Right hindlimb (tissue), 1 donor: ENCODE measurements at regions not wholly inside any gene's neighbourhood (a gene's known extent, or its start where the extent isn't known, plus 50 kb on each side); places are given as distances from the start of the nearest gene placed in this dataset.

Experiments
- DNase-seq: peaks from one replicate; pipeline ENCODE4 v3.0.0-alpha.2; 2018

DNA sequence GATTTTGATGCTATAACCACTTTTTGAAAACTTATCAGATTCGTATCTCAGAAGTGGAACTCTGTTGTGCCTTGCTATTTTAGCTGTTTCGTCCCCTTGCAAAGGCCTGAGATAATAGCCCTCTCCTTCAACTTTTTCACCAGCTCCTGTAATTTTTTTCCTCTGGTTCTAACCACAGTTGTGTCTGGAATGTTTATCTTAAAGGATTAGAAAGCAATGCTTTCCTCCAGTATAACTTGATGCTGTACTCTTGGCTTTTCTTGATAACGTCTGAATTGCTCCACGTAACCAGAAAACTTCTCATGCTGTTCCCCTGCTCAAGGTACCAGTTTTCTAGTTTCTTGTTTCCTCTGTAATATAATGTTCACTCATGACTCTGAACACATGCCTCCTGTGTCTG, 209.4 kb downstream of the DTWD2 start:
- DNase-seq, result no peak

DNA sequence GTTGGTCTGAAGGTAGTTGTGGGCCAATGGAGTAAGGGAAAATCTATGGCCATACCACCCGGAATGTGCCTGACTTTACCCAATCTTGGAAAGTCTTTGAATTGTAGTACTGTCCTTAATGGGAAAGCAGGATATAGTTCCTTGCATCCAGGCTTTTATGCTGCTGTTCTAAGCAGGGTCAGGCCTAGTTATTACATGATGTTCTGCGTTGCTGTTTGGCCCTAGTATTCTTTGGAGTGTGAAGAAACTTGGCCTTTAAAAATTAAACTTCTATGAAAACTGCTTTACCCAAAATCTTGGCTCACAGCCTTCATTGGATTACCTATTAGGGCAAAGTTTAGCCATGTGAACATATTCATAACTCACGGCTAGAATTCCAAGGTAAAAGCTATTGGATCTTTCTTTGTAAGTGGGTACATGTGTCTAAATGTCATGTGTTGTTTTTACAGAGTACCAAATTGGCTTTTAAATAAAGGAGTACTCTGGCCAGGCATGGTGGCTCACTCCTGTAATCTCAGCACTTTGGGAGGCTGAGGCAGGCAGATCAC, 211.1 kb downstream of the DTWD2 start:
- no peak for DNase-seq

DNA sequence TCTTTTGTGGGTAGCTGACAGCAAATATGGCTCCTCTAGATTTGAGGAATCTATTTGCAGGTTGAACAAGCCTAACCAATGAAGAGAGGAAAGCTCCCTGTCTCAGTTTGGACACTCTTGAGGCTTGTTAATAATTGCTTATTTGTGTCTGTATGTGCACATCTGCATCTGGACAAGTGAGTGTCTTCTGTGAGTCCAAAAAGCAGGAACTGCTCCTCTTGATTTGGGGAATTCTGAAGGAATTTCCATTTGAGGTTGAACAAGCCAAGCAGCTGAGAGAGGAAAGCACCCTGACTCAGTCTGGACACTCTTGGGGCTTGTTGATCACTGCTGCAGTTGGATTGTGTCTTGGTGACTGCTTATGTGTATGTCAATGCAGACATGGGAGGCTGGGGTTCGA, 211.6 kb downstream of the DTWD2 start:
- no peak for DNase-seq

DNA sequence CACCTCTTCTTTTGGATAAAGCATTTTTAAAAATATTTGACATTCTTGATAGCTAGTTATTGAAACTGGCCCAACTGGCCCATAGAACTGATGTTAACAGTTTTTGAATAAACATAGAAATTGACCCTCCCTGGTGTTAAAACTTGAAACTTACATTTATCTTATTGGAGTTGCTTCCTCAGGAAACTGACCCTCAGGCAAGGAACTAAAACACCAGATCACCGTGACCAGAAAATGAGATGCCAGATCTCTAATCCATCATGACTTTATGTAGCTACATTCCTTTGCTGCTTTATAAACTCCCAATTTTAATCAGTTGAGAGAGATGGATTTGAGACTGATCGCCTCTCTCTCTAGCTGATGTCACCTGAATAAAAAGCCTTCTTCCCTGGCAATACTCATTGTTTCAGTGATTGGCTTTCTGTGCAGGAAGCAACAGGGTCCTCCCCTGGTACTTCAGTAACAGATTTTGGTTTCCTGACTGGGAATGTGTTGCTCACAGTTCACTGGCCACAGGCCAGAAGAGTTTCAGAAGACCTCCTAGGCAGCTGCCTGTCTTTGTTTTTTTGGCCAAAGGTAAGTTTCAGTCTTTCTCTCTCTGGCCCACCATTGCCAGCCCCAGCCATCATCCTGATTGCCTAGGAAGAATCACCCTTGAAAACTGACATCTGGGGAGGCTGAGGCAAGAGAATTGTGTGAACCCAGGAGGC, 212.4 kb downstream of the DTWD2 start:
- no peak for DNase-seq

DNA sequence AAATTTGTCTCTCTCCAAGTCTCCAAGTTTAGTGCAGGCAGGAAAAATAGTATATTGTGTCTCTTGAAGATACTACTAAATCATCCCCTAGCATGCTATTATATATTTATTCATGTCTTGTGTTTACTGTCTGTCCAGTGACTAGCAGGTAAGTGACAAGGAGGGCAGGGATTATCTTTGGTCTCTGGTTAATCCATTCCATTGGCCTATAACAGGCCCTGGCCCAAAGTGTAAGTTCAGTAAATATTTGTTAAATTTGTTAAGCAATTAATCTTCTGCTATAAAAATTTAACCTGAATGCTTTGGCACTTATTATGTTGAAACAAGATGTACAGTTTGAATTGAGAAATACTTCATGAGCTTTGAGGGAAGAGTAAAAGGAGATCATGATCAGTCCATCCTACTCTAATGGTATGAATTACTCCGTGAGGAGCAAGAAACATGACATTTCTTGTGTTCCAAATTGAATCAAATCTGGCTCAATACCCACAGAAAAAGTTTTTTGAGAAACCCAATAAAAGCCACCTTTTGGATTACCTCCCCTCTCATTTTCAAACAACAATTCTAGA, 219.7 kb downstream of the DTWD2 start:
- DNase-seq, result no peak

DNA sequence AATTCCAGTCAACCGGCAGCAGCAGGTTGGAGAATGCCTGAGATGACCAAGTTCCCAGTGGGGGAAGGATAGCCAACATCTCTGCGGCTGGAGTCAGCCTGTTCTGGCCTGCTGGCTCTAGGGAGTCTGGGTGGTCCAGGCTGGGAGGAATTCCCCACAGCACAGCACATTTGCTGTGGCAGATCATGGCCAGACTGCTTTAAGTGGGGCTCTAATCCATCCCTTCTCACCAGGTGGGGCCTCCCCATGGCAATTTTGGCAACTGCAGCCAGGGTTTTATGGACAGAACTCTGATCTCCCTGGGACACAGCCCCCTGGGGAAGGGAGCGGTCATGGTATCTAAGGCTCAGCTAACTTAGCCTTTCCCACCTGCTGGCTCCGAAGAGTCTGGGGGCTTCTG, 226.1 kb downstream of the DTWD2 start:
- no peak for DNase-seq

DNA sequence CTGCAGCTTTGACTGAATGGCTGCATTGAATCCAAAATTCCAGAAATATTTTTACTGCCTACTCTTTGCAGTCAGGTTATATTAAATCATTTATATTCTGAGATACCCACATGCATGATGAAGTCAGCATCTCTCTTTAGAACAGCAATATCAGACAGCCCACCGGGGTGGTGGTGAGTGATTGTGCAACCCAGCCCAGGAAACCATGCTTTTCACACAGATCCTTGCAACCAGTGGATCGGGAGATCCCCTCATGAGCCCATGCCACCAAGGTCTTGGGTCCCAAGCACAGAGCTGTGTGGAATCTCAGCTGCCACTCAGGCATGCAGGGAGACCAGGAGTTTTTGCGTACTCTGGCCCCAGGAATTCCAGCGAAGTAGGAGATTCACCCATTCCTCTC, 226.5 kb downstream of the DTWD2 start:
- DNase-seq, result no peak

DNA sequence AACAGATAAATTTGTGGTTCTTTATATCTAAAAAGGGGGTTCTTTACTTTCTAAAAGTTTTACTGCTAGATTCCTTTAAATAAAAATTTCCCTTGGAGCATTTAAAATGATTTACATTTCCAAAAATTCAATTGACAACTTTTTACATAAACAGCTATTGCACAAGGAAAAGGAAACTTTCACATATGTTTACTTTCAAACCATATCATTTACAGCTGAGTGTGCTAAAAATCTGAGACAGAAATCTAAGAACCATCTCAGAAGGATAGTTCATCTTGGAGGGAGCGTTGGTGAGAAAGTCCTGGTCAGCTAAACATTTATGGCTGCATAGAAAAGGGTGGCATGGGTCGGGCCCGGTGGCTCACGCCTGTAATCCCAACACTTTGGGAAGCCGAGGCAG, 235.4 kb downstream of the DTWD2 start:
- no peak for DNase-seq

DNA sequence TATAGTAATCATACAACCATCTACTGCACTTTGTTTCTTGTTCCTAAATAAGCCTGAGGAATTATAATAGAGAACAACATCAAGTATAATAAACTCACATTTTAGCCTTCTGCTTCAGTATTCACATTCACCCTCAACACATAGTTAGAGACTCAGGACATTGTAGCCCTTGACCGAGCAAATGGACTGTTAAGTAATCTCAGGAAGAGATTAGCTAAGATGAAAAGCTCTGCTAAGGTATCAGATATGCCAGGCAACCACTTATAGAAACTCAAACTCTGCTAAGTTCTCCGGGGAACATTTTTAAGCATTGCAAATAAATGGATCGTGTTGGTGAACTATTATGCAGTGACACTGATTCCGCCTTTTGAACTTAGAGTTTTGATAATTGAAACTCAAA, 252.0 kb downstream of the DTWD2 start:
- no peak for DNase-seq

DNA sequence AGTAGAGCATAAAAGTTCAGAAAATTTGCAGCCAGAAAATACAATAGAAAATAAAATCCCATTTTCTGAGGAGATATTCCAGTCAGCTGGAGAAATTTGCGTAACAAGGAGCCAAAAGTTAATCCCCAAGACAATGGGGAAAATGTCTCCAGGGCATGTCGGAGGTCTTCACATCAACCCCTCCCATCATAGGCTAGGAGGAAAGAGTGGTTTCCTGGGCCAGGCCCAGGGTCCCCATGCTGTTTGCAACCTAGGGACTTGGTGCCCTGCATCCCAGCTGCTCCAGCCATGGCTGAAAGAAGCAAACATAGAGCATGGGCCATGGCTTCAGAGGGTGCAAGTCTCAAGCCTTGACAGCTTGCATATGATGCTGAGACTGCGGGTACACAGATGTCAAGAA, 255.0 kb downstream of the DTWD2 start:
- no peak for DNase-seq

DNA sequence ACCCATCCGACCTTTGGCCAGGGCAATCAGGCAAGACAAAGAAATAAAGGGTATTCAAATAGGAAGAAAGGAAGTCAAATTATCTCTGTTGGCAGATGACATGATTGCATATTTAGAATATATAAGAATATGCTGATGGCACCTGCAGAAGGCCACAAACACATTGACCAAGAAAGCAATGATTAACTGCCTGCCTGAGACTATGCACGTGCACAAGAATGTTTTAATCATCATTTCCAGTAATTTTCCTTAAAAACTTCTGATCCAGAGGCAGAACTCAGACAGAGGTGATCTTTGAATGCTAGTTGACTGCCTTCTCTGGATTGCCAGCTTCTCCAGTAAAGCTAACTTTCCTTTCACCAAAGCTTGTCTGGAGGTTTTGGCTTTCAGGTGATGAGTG, 260.2 kb downstream of the DTWD2 start:
- DNase-seq, result no peak

DNA sequence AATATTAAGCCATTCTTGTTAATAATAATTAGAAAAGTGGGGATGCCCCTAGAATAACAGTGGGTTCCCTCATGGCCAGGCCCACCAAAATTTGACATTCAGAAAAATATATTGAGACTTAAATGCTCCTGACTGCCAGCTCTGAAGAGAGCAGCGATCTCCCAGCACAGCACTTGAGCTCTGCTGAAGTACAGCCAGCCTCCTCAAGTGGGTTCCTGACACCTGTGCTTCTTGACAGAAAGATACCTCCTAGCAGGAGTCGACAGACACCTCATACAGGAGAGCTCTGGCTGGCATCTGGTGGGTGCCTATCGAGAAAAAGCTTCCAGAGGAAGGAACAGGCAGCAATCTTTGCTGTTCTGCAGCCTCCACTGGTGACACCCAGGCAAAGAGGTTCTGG, 261.5 kb downstream of the DTWD2 start:
- DNase-seq, result no peak

DNA sequence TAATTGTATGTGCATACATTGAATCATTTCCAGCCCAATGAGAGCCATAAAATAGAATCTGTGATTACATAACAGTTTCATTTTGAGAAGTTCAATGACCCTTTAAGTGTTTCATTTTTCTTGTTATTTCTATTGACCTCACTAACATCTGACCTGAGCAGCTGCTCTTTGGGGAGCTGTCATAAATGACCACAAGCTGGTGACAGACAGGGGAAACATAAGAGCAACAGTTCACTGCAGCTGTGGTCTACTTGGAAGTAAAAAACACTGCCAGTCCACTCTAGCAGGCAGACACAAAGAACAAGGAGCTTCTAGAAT, 265.4 kb downstream of the DTWD2 start:
- DNase-seq, result no peak

DNA sequence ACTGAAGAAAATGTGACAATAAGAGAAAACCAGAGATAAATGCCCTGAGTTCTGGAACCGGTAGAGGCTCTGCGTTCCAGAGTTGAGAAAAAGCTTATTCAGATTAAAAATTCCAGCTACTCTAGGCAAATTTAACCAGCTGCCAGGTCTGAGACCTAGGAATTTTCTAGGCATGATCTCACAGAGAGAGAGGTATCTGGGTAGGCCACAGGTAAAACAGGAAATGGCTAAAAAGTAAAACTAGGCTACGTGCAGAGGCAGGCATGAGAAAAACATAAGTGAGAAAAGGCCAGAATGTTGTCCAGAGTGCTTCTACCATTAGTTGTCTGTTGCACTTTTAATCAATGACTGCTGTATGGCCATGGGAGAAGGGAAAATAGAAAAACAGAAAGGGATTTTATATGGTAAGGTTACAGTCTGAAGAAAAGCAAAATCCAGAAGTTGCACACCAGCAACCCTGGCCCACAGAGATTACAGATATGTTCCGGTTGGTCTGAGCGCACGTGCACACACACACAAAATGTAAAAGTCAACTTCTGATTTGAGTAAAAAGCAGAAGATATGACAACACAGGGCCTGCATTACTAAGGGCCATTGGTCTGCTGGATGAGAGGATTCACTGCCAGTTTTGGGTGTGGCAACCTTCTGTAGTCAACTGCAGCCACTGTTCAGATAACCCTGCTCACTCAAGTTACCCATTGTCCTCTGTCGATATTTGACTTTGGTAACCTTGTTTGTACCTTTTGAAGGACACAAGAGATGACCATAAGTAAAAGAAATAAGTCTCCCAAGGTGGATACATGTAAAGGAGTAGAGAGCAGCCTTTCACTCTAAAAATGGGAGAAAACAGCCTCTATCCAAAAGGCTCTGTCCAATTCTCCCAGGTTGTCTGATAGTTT, 266.0 kb downstream of the DTWD2 start:
- no peak for DNase-seq

DNA sequence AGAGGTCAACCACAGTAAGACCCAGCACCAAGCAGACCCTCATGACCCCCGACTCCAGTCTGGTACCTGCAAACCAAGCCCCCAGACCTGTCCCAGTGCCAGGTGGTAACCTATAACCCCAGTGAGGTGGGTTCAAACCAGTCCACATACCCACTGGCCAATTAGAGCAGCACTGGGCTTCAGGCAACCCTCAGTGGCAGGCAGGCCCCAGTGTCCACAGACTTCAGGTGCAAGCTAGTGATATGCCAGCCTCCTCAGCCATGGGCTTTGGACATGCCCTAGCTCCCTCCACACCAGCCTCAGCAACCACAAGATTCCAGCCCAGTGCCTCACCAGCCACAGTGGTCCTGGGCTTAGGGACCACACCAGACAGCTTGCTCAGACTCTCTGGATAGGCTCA, 276.6 kb downstream of the DTWD2 start:
- DNase-seq, result no peak

DNA sequence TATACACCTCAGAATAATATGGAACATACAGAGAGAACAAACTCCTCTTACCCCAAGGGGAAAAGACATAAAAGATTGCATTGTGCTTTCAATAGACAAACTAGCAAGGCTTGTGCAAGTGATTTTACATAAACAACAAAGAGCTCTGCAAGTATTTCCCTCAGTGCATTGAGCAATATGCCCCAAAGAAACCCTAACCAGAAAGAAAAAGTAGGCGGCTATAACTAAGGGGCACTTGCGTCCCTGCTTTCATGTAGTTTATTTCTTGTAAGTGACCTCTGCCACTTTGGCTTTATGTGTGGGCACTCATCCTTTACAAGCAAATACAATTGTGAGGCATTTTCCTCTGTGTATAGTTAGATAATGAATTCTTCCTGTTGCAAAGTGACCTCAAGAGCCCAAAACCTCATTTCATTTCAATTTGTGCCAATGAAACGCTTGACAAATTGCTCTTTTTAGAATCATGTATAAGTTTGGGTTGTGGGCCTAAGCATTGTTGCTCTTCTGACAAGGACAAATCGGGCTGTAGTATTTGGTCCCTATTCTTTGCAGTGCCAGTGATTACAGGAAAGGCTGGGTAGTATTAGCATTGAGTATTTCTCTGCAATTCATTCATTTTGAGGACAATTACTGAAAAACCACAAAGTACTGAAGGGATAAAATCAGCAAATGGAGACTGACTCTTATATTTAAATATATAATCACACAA, 282.2 kb downstream of the DTWD2 start:
- no peak for DNase-seq

DNA sequence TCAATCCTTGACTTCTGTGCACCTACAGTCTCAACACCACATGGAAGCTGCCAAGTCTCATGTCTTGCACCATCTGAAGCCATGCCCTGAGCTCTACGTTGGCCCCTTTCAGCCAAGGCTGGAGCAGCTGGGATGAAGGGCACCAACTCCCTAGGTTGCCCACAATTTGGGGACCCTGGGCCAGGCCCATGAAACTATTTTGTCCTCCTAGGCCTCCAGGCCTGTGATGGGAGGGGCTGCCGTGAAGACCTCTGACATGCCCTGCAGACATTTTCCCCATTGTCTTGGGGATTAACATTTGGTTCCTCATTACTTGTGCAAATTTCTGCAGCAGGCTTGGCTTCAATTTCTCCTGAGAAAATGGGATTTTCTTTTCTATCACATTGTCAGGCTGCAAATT, 285.1 kb downstream of the DTWD2 start:
- no peak for DNase-seq

DNA sequence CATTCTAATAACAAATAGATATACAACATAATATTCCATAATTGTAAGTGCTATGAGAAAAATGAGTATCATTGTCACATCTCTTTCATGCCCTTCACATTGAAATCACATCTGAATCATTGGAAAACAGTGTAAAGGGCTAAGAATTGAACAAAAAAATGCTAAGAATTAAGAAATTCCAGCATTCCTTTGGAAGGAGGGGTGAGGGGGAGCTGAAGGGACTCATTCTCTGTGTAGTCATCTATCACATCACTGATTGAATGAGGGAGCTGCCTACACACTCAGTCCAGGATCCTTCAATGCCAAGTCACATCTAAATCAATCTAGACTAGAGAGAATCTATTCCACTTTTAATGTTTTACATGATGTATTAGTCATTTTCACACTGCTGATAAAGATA, 286.6 kb downstream of the DTWD2 start:
- no peak for DNase-seq

DNA sequence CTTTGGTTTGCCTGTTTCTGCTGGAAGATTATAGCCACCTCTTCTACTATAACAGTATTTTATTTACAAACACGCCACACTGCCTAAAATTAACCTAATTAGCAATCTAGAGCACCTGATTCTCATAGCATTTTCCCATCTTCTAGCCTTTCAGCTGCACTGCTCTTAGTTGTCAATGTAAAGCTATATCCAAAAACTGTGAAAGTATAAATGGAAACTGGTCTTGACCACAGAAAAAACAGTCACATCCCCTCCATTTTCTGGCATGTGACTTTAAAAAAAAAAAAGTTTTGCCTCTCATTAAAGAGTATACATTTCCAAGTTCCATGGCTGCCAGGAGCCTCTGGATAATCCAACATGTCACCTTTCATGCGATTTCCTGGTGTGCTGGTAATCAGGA, 287.8 kb downstream of the DTWD2 start:
- DNase-seq, result no peak

DNA sequence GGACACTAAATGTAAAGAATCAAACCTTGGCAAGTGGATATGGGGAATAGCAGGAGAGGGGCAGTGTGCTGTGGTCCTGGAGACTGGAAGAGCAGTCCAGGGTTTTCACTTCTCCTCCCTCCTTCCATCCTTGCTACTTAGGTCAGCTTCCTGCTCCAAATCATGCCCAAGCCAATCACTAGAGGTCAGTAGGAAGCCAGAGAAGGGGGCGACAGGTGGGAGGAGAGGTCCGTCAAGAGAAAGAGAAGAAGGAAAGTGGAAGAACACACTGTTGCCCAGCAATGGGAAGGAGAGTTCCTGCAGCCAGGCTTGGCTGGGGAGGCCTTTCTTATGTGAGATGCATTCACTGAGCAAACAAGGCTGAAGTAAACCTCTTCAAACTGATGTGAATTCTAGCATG, 289.6 kb downstream of the DTWD2 start:
- no peak for DNase-seq

DNA sequence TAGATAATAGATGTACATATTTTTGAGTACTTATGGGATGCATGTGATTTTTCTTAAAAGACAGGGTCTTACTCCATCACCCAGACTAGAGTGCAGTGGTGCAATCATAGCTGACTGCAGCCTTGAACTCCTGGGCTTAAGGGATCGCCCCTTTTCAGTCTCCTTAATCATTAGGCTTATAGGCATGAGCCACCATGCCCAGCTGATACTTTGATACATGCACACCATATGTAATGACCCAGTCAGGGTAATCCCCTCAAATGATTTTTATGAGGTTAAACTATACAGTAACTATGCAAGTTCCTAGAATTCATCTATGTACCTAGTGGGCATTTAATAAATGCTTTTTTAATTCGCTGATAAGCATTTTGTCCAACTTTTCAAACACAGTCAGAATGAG, 292.3 kb downstream of the DTWD2 start:
- DNase-seq, result no peak

DNA sequence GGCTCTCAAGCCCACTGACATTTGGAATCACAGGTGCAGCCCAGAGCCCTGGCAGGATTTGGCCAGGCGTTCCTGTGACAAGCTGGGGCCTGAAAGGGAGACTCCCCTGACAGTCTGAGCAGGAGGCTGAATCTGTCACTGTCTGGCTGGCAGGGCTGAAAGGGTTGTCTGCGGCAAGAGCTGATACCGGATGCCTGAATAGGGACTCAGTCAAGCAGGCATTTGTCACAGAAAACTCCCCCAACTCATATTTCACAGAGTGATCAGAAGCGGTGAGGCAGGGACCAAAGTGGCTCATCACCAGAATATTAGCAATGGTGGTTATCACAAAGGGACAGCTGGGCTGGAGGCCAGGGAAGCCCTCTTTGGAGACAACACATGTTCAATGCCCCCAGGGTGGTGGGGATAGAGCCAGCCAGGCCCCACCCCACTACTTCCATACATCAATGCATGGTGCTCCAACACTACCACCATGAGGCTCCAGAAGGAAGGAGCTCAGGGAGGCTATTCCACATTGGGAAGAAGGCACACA, 295.5 kb downstream of the DTWD2 start:
- peak; percentile 74 for DNase-seq
